ENCODE measurements at regions not wholly inside any gene's neighbourhood (a gene's known extent, or its start where the extent isn't known, plus 50 kb on each side); places are given as distances from the start of the nearest gene placed in this dataset.
"Not testable (repeated sequence)": the region's sequence is repeated elsewhere in the genome, so short reads cannot be mapped to it uniquely, and the experiment has no call there.

DNA sequence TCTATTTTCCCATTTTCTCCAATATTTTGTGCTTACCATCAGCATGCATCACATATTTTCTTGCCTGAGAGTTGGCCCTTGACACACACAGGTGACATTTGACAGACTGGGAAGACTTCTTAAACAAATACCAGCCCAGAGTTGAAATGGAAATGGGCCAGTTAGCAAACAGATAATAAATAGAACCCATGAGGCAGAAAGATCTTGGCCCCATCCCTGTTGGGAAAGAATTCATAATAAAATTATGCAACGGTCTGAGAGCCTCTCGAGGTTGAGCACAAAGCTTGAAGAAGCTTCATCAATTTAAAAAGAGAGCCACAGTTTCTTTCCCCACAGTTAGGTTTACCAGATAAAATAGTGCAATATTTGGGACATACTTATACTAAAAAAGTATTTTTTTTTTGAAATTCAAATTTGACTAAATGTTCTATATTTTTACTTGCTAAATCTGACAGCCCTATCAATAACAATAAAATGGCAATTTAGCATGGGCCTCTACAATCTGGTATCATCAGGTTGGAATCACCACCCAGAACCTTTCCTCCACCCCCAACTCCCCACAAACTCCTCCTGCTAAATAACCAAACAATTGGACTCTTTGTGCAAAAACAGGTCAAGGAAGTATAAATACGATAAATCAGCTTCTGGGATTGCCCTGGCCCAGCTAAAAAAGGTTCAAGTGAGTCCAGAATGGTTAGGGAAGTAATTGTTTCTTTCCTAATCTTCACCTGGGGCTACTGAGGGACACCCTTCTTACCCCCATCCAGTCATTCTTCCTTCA lies 129.8 kb downstream of the CD164 start:
- no peak overlapping the region for H3K4me3 ChIP-seq
- no peaks in the 10 kb centered on the region for H3K9me3 ChIP-seq
- no peaks in the 10 kb centered on the region for H3K4me1 ChIP-seq
- no peaks in the 10 kb centered on the region for H3K27me3 ChIP-seq
- no peak overlapping the region for H3K27ac ChIP-seq
- no peak for TF ChIP-seq CTCF (IDR thresholded peaks at IDR 0.05)
- no peak for DNase-seq (ENCODE audit: low spot score)
- H3K36me3 ChIP-seq = no peaks in the 10 kb centered on the region

- no peak for DNase-seq (ENCODE audit: low spot score)
- Histone ChIP-seq H3K27me3 (no peaks in the 10 kb centered on the region), H3K4me1 (no peaks in the 10 kb centered on the region), H3K36me3 (no peaks in the 10 kb centered on the region), H3K4me3 (no peak overlapping the region), H3K9me3 (no peaks in the 10 kb centered on the region), H3K27ac (no peak overlapping the region)
- TF ChIP-seq CTCF (IDR thresholded peaks at IDR 0.05) = no peak
These were observed 130.4 kb downstream of the CD164 start for GRCh38 chr6:109251839-109252238.

DNA sequence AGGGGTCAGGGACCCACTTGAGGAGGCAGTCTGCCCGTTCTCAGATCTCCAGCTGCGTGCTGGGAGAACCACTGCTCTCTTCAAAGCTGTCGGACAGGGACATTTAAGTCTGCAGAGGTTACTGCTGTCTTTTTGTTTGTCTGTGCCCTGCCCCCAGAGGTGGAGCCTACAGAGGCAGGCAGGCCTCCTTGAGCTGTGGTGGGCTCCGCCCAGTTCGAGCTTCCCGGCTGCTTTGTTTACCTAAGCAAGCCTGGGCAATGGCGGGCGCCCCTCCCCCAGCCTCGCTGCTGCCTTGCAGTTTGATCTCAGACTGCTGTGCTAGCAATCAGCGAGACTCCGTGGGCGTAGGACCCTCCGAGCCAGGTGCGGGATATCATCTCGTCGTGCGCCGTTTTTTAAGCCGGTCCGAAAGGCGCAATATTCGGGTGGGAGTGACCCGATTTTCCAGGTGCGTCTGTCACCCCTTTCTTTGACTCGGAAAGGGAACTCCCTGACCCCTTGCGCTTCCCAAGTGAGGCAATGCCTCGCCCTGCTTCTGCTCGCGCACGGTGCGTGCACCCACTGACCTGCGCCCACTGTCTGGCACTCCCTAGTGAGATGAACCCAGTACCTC lies 131.6 kb downstream of the CD164 start:
- not testable (repeated sequence) for DNase-seq (ENCODE audit: low spot score); H3K4me3 ChIP-seq; H3K9me3 ChIP-seq; H3K4me1 ChIP-seq; H3K27me3 ChIP-seq; H3K36me3 ChIP-seq; H3K27ac ChIP-seq

DNA sequence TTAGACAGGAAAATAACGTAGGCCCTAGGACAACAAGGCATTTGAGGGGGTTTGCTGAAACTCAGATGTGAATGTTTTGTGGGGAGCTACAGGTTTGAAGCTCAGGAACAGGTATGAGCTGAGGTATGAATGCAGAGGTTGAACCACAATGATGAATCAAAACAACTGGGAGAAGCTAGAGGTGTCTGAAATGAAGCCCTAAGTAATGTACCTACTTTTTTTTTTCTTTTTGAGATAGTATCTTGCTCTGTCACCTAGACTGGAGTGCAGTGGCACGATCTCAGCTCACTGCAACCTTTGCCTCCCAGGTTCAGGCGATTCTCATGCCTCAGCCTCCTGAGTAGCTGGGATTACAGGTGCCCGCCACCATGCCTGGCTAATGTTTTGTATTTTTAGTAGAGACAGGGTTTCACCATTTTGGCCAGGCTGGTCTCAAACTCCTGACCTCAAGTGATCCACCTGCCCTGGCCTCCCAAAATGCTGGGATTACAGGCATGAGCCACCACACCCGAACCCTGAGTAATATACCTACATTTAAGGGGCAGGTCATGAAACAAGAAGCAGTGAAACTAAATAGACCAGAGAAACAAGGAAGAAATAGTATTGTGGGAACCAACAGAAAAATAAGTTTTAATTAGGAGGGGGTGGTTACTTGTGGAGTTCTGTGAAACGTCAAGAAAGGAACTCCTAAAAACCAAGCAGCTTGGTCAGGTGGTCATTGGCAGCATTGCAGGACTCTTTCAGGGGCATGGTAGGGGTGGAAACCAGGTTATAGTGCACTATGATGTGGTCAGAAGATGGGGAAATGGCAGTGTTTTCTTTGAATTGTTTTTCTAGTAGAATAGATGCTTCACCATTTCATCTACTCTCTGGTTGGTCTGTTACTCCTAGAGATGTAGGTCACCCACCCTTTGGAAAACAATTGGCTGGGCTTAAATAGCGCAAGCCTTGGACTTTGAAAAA lies 138.1 kb downstream of the CD164 start:
- DNase-seq (ENCODE audit: low spot score) = no peak
- no peak for TF ChIP-seq CTCF (IDR thresholded peaks at IDR 0.05)
- Histone ChIP-seq H3K4me1 (peaks cover 0 to 22% of the 10 kb centered on the region in 2 donors), H3K9me3 (no peaks in the 10 kb centered on the region), H3K4me3 (no peak overlapping the region), H3K27ac (no peak overlapping the region), H3K36me3 (no peaks in the 10 kb centered on the region), H3K27me3 (no peaks in the 10 kb centered on the region)

DNA sequence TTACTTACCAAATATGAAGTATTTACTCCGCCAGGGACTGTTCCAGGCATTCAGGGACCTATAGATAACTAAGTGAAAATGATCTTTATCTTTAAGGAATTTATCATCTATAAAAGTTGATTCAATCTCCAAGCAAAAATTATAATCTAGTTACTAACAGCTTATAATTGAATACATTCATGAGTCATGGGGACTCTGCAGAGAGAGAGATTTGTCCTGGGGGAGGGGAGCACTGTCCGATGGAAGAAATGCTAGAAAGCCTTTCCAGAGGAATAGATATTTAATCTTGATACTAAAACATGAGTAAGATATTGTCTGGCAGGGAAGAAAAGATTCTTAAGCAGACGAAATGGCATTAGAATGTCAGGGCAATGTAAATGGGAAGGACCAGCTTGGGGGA lies 139.3 kb downstream of the CD164 start:
- Histone ChIP-seq H3K27ac (no peak overlapping the region), H3K27me3 (no peaks in the 10 kb centered on the region), H3K4me3 (no peak overlapping the region), H3K4me1 (peaks cover 0 to 26% of the 10 kb centered on the region in 2 donors), H3K9me3 (no peaks in the 10 kb centered on the region), H3K36me3 (no peaks in the 10 kb centered on the region)
- TF ChIP-seq CTCF (IDR thresholded peaks at IDR 0.05) = no peak
- DNase-seq (ENCODE audit: low spot score) = no peak

DNA sequence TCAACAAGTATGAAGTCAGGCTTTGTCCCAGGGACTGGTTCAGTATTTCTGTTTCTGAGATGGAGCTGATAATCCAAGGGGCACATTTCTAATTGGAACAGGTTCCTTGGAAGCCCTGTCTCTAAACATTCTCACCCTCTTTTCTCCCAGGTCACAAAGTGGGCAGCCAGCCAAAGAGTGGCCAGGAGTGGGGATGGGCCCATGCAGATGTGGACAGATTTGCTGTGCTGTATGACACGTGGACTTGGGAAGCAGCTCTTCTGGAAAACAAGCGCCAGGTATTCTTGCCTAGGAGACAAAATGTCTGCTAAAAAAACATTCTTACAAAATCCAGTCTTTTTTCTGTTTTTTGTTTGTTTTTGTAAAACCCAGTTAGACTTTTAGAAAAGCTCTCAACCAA lies 140.2 kb downstream of the CD164 start:
- H3K4me3 ChIP-seq = no peak overlapping the region
- TF ChIP-seq CTCF (IDR thresholded peaks at IDR 0.05) = no peak
- H3K27ac ChIP-seq = no peak overlapping the region

More for the DNA sequence above, 140.2 kb downstream of the CD164 start:
- Histone ChIP-seq H3K36me3 (no peaks in the 10 kb centered on the region), H3K4me1 (peaks cover 0 to 26% of the 10 kb centered on the region in 2 donors), H3K9me3 (no peaks in the 10 kb centered on the region), H3K27me3 (no peaks in the 10 kb centered on the region)
- DNase-seq (ENCODE audit: low spot score) = no peak

All from right atrium auricular region (tissue), 2 donors.